ENCODE measurements at regions not wholly inside any gene's neighbourhood (a gene's known extent, or its start where the extent isn't known, plus 50 kb on each side); places are given as distances from the start of the nearest gene placed in this dataset.

DNA sequence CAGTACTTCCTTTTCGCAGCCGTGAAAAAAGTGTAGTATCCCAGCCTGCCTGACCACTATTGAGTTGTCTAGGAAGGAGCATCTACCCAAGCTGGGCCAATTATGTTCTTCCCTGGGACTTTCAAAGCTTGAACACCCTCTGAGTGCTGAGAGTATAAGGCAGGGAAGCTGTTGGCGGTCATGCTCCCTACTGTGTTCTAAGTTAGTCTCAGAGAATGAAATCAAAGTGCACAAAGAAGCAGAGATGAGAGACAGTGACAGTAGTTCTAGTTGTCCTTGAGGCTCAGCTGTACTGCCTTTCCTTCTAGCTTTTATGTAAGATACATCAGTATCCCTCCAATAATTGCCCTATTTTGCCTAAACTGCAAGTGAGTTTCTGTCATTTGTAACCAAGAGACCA is 427.1 kb upstream of the SEL1L start:
- no peaks in the 10 kb centered on the region for H3K36me3 ChIP-seq (ENCODE audit: low read depth)
- no peaks in the 10 kb centered on the region for H3K4me1 ChIP-seq (ENCODE audit: insufficient read depth)
- TF ChIP-seq EZH2 (IDR thresholded peaks at IDR 0.05; ENCODE audit: insufficient read depth, poor library complexity, severe bottlenecking) (no peak), EZH2phosphoT487 (IDR thresholded peaks at IDR 0.05; ENCODE audit: insufficient read depth, low read depth) (no peak)
- no peaks in the 10 kb centered on the region for H3K79me2 ChIP-seq (ENCODE audit: insufficient read depth)
- no peaks in the 10 kb centered on the region for H3F3A ChIP-seq (ENCODE audit: insufficient read depth)
- H3K9me3 ChIP-seq (ENCODE audit: low read depth): no peaks in the 10 kb centered on the region
- H4K20me1 ChIP-seq (ENCODE audit: insufficient read depth): no peaks in the 10 kb centered on the region
- 26 to 30% methylated on average over 3 of the region's 3 CpGs for WGBS, 2 experiments (ENCODE audit: low coverage in 1 of 2, low lambda C conversion rate in 2 of 2, missing lambda C conversion rate in 2 of 2)
- H3K4me2 ChIP-seq (ENCODE audit: unreplicated experiment): no peak overlapping the region
- no peak for DNase-seq
- no peak overlapping the region for H2AFZ ChIP-seq
- no peak overlapping the region for H3K4me3 ChIP-seq
- in situ Hi-C loops (cut with MboI): no loop called here
- no peak overlapping the region for H3K27ac ChIP-seq
- H3K9me2 ChIP-seq (ENCODE audit: insufficient read depth): no peaks in the 10 kb centered on the region
- no peak overlapping the region for H3K9ac ChIP-seq
- no peaks in the 10 kb centered on the region for H3K27me3 ChIP-seq (replicated peaks; ENCODE audit: insufficient read depth)

- Histone ChIP-seq H3K4me3 (no peak overlapping the region), H3K9me3 (ENCODE audit: low read depth) (peaks cover 5% of the 10 kb centered on the region), H3K4me2 (ENCODE audit: unreplicated experiment) (no peak overlapping the region), H3K9me2 (ENCODE audit: insufficient read depth) (no peaks in the 10 kb centered on the region), H3K4me1 (ENCODE audit: insufficient read depth) (no peaks in the 10 kb centered on the region), H3K79me2 (ENCODE audit: insufficient read depth) (no peaks in the 10 kb centered on the region), H3K27me3 (replicated peaks; ENCODE audit: insufficient read depth) (no peaks in the 10 kb centered on the region), H4K20me1 (ENCODE audit: insufficient read depth) (no peaks in the 10 kb centered on the region), H3K36me3 (ENCODE audit: low read depth) (no peaks in the 10 kb centered on the region), H3F3A (ENCODE audit: insufficient read depth) (no peaks in the 10 kb centered on the region), H3K27ac (no peak overlapping the region), H2AFZ (no peak overlapping the region), H3K9ac (no peak overlapping the region)
- no peak for DNase-seq
- 0 to 4% methylated on average over 1 of the region's 1 CpG for WGBS, 2 experiments (ENCODE audit: low coverage in 1 of 2, low lambda C conversion rate in 2 of 2, missing lambda C conversion rate in 2 of 2)
- in situ Hi-C loops (cut with MboI): no loop called here
- TF ChIP-seq EZH2 (IDR thresholded peaks at IDR 0.05; ENCODE audit: insufficient read depth, poor library complexity, severe bottlenecking): no peak
- TF ChIP-seq EZH2phosphoT487 (IDR thresholded peaks at IDR 0.05; ENCODE audit: insufficient read depth, low read depth): no peak
Observed at GRCh38 chr14:81963846-81964245, 430.2 kb upstream of the SEL1L start.

DNA sequence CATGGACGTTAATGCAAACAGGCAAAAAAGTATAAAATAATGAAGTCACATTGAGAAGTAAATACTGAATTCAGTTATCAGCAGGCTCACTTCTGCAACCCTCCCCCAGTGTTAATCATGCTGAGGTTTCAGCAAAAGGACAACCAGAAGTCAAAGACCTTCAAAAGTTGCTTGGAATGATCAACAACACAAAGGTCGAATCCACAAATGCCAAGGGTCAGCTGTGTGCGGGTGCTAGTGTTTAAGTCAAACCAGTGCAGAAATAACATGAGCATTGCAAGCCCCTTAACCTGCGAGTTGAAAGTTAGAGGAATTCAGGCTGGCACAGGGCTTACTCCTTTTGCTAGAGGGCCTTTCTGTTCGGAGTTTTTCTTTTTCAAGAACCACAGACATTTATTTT is 436.7 kb upstream of the SEL1L start:
- Histone ChIP-seq H3K4me1 (ENCODE audit: insufficient read depth) (no peaks in the 10 kb centered on the region), H3K27me3 (replicated peaks; ENCODE audit: insufficient read depth) (no peaks in the 10 kb centered on the region), H3K36me3 (ENCODE audit: low read depth) (no peaks in the 10 kb centered on the region), H3K9me3 (ENCODE audit: low read depth) (peaks cover 11% of the 10 kb centered on the region), H3K27ac (no peak overlapping the region), H4K20me1 (ENCODE audit: insufficient read depth) (no peaks in the 10 kb centered on the region), H3K4me3 (no peak overlapping the region), H2AFZ (no peak overlapping the region), H3F3A (ENCODE audit: insufficient read depth) (no peaks in the 10 kb centered on the region), H3K9ac (no peak overlapping the region), H3K4me2 (ENCODE audit: unreplicated experiment) (no peak overlapping the region), H3K79me2 (ENCODE audit: insufficient read depth) (no peaks in the 10 kb centered on the region), H3K9me2 (ENCODE audit: insufficient read depth) (no peaks in the 10 kb centered on the region)
- in situ Hi-C loops (cut with MboI): no loop called here
- WGBS, 2 experiments (ENCODE audit: low coverage in 1 of 2, low lambda C conversion rate in 2 of 2, missing lambda C conversion rate in 2 of 2): 9 to 19% methylated on average over 5 of the region's 5 CpGs
- no peak for DNase-seq
- TF ChIP-seq EZH2phosphoT487 (IDR thresholded peaks at IDR 0.05; ENCODE audit: insufficient read depth, low read depth) (no peak), EZH2 (IDR thresholded peaks at IDR 0.05; ENCODE audit: insufficient read depth, poor library complexity, severe bottlenecking) (no peak)

- WGBS, 2 experiments (ENCODE audit: low coverage in 1 of 2, low lambda C conversion rate in 2 of 2, missing lambda C conversion rate in 2 of 2): 2 to 5% methylated on average over 2 of the region's 2 CpGs
- Histone ChIP-seq H2AFZ (no peak overlapping the region), H3K9me3 (ENCODE audit: low read depth) (peaks cover 11% of the 10 kb centered on the region), H3K4me3 (no peak overlapping the region), H3K4me1 (ENCODE audit: insufficient read depth) (no peaks in the 10 kb centered on the region), H3K4me2 (ENCODE audit: unreplicated experiment) (no peak overlapping the region), H3K79me2 (ENCODE audit: insufficient read depth) (no peaks in the 10 kb centered on the region), H3K27me3 (replicated peaks; ENCODE audit: insufficient read depth) (no peaks in the 10 kb centered on the region), H3K9ac (no peak overlapping the region), H3K9me2 (ENCODE audit: insufficient read depth) (no peaks in the 10 kb centered on the region), H3F3A (ENCODE audit: insufficient read depth) (no peaks in the 10 kb centered on the region), H3K27ac (no peak overlapping the region), H4K20me1 (ENCODE audit: insufficient read depth) (no peaks in the 10 kb centered on the region), H3K36me3 (ENCODE audit: low read depth) (no peaks in the 10 kb centered on the region)
- in situ Hi-C loops (cut with MboI): no loop called here
- DNase-seq: no peak
- TF ChIP-seq EZH2phosphoT487 (IDR thresholded peaks at IDR 0.05; ENCODE audit: insufficient read depth, low read depth) (no peak), EZH2 (IDR thresholded peaks at IDR 0.05; ENCODE audit: insufficient read depth, poor library complexity, severe bottlenecking) (no peak)
Observed at GRCh38 chr14:81971911-81972310, 438.3 kb upstream of the SEL1L start.

DNA sequence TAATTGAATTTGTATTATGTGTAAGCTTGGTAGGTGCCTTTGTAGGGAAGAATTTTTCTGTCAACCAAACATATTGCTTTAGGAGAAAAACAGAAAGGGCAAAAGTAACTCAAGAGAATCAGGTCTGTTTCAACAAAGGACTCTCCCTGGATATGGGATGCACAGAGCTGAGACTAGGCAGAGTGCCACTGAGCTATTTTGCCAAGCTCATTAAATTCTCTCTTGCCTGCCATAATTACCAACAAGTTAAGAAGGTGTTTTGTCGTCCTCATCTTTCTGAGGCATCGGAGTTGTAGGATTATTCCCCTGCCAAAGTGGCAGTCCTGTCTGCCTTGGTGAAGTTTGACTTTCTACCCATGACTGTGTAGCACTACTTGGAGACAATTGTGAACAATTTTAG is 438.9 kb upstream of the SEL1L start:
- 4 to 8% methylated on average over 2 of the region's 2 CpGs for WGBS, 2 experiments (ENCODE audit: low coverage in 1 of 2, low lambda C conversion rate in 2 of 2, missing lambda C conversion rate in 2 of 2)
- TF ChIP-seq EZH2phosphoT487 (IDR thresholded peaks at IDR 0.05; ENCODE audit: insufficient read depth, low read depth): no peak
- TF ChIP-seq EZH2 (IDR thresholded peaks at IDR 0.05; ENCODE audit: insufficient read depth, poor library complexity, severe bottlenecking): no peak
- H3F3A ChIP-seq (ENCODE audit: insufficient read depth): no peaks in the 10 kb centered on the region

More for the DNA sequence above, 438.9 kb upstream of the SEL1L start:
- no peak for DNase-seq
- no peaks in the 10 kb centered on the region for H3K4me1 ChIP-seq (ENCODE audit: insufficient read depth)
- H3K36me3 ChIP-seq (ENCODE audit: low read depth): no peaks in the 10 kb centered on the region
- no peak overlapping the region for H3K4me2 ChIP-seq (ENCODE audit: unreplicated experiment)
- no peaks in the 10 kb centered on the region for H3K27me3 ChIP-seq (replicated peaks; ENCODE audit: insufficient read depth)
- peaks cover 11% of the 10 kb centered on the region for H3K9me3 ChIP-seq (ENCODE audit: low read depth)
- no peak overlapping the region for H3K27ac ChIP-seq
- no peaks in the 10 kb centered on the region for H3K9me2 ChIP-seq (ENCODE audit: insufficient read depth)
- H3K79me2 ChIP-seq (ENCODE audit: insufficient read depth): no peaks in the 10 kb centered on the region
- no peak overlapping the region for H2AFZ ChIP-seq
- no peak overlapping the region for H3K9ac ChIP-seq
- no peaks in the 10 kb centered on the region for H4K20me1 ChIP-seq (ENCODE audit: insufficient read depth)
- in situ Hi-C loops (cut with MboI): no loop called here
- no peak overlapping the region for H3K4me3 ChIP-seq
